ENCODE measurements at regions not wholly inside any gene's neighbourhood (a gene's known extent, or its start where the extent isn't known, plus 50 kb on each side); places are given as distances from the start of the nearest gene placed in this dataset.

DNA sequence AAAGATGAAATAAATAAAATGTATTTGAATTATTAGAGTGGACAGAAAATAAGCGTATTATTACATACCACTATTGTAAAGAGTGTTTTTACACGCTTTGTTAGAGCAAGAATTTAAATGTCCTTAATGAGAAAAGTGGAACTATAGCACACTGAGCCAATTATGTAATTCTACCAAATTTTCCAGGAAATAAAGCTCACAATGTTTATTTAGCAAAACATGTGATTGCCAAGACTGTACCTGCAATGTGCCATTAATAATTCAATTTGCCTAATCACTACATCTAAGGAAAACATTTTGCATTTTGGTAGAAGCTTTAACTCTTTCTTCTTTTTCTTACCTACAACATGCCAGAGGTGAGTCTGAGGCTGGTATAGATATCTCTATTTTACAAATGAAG is 58.7 kb upstream of the PHACTR1 start:
- TF ChIP-seq CTCF (conservative IDR thresholded peaks at IDR 0.05): no peak
- no peak for TF ChIP-seq ZFX (IDR thresholded peaks at IDR 0.05)

Data from C4-2B (cell line).